GM21423 (cell line): ENCODE measurements at regions not wholly inside any gene's neighbourhood (a gene's known extent, or its start where the extent isn't known, plus 50 kb on each side); places are given as distances from the start of the nearest gene placed in this dataset.

Source experiments
- ATAC-seq: cut with Tn5 transposase; IDR thresholded peaks from one replicate; pipeline ENCODE4 v1.9.1; 2021; ENCODE audit warnings: mild to moderate bottlenecking, moderate library complexity; ENCODE audit not compliant: unreplicated experiment

DNA sequence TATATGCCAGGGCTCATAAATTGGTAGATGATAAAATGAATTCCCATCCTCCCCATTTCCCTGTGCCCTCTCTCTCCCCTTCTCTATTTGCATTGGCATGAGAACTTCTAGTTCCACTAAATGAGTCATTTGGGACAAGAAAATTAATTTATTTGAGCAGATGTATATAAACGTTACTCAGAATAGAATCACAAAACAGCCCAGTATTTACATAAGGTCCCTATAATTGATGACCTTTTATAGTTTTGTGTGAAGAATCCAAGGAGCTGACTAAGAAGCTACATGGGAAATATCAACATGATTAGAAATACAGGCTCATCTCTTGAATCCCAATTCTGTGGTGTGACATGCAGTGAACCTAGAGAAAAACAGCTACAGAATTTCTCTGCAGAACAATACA is 617.7 kb upstream of the NR2F2 start:
- no peak for ATAC-seq

DNA sequence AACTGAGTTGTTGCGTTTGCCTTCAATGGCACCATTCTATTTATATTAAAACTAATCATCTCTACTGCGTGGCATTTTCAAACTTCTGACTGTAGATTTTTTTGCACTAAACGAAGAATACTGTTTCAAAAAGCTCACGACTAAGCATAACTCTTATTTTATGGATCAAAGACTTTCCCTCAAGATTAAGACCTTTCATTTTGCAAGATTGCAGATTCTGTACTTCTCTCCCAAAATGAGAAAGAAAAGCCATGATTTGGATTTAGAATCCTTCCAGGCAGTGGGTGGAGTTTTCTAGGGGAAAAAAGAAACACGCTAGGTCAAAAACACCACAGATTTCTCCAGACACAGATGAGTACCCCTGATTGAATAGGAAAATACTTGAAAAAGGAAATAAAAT is 617.2 kb upstream of the NR2F2 start:
- ATAC-seq = no peak

DNA sequence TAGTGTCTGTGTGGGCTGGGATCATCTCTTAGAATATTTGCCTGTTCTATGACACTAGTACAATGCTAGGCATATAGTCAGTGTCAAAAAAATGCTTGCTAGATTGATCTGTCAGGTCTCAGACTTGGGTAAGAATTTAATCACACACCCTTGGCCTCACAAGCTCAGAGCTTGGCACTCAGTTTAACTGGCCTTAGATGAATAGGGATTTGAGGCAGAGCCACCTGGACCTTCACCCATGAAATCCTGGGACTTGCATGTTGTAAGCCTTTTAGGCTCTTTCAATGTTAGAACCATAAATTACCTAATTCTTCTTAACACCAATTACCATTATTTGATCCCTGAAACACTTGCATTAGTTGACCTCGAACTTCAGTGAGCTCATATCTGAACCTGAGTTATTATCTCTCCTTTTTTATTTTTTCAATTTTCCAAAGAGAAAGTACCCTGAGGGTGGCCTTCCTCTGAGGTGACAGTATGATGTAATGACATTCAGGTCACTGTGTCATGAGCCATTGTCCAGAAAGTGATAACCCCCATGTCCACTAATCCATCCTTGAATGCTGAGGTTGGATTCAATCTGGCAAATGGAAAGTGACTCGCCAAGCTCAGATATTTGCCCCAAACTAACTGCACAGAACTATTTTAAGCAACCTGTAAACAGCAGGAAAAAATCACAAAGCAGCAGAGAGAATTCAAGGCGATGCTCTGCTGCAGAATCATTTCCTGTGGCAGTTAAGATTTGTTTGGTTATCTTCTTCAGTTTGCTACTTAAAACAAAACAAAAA is 615.2 kb upstream of the NR2F2 start:
- no peak for ATAC-seq

DNA sequence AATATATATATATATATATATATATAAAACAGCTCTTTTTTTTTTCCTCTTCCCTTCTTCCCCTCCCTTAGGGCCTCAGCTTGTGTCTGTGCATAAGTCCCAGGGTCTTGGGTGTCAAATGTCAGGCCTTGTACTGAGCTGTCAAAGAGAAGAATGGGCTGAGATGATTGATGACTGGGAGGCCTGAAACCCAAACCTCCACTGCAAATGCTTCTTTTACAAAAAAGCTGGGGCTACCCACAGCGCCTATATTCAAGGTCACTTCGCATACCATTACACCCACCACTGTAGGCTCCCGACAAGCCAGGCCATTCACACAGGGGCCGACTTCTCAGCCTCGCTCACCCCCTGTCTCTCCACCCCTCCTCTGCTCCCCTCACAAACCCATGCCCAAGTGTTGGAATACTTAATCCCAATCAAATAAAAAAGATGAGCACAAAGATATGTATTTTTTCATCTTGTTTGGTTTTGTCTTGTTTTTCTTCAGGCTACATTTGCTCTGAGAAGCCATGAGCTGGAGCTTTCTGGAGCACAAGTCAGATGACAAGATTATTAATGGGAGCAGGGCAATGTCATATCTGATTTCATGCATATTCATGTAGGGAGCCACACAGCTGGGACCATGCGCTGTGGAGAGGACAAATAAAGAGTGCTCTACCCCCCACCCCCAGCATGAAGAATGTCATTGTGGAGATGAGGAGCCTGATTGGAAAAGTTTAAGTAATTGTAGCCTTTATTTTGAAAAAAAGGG is 614.4 kb upstream of the NR2F2 start:
- no peak for ATAC-seq

DNA sequence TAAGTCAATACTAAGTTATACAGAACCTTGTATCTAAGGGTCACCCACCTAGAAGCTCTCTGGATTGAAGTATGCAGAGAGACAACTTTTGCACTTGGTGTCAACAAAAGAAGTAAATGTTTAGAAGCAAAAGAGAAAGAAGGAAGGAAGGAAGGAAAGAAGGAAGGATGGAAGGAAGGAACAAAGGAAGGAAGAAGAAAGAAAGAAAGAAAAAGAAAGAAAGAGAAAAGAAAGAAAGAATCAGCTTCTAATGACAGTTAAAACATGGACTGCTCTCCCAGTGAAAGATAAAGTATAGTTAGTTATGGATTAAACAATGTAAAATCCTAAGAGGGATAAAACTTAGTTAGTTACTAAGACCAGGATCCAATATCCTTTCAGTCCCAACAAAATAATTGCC is 613.8 kb upstream of the NR2F2 start:
- no peak for ATAC-seq

DNA sequence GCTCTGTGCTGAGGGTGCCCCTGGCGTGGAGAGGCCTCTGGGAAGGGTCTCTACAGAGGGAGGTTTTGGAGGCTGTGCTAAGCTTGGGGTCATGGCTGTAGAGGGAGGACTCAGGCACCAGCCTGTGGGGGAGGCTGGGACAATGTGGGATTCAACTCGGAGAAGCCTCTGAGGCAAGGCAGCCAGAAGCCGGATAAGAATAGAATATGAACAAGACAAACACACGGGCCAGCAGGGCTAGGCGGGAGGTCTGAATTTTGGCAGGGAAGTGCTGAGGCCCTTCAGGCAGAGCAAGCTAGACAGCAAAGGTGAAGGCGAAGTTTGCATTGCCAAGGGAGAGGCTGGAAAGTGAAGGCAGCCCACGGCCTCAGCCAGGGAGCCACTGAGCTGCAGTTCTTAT is 612.1 kb upstream of the NR2F2 start:
- ATAC-seq = no peak

DNA sequence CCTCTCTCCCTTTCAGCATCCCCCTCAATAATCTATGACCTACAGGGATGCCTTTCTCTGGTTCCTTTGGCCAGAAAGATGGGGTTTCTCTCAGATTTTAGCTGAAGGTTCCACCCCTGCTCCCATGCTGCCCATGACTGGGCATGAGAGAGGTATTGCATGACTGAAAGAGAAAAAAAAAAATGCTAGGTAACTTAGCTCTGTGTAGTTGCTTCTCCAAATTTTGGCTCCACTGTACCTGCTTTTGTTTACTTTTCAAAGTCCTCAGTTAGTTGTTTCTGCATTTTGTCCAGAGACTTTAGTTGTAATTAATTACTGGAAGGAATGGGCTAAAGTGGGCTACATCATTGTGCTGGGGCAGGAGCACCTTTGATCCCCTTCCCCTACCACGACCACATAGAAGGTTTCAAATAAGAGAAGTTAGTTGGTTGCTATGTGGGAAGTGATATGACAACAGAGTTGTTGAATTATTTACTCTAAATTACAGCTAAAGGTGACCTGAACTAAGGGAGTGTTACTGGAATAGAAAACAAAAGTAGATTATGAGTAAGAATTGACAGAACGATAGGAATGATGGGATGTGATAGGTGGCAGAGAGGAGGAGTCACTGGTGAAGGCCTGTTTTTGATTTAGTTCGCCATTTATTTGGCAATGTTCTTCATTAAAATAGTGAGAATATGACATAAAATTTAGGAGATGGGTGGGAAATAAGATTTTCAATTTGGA is 605.4 kb upstream of the NR2F2 start:
- no peak for ATAC-seq

DNA sequence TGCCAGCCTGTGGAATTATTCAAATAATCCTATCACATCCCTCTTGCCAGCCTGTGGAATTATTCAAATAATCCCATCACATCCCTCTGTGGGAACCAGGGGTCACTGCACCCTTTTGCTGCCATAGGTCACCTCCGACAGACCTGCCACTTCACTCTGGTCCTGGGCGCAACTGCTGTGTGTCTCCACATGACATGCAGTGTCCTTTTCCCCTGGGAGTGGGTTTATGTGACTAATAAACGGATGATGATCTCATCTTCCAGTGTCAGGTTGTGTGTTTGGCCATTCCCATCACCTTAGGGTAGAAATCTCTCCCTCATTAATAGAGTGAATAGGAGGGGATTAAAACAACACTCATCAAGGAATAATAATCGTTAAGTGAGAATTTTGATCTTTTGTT is 603.6 kb upstream of the NR2F2 start:
- ATAC-seq = no peak

DNA sequence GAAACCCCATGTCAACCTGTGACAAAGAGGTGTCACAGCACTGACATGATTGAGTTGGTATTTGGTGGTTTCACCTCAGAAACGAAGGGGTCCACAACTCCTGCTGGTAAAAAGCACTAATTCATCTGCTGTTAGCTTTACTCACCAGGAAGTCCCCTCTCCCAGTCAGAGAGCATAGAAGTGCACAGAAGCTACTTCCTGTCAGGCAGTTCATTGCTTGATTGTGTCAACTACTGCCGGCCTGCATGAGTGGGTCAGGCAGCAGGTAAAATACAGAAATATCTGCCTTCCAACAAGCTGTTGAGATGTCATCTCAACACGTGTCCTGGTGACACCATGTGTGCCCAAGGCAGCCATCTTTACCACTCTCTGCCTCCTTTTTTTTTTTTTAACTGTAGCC is 596.6 kb upstream of the NR2F2 start:
- peak; percentile 59 for ATAC-seq

DNA sequence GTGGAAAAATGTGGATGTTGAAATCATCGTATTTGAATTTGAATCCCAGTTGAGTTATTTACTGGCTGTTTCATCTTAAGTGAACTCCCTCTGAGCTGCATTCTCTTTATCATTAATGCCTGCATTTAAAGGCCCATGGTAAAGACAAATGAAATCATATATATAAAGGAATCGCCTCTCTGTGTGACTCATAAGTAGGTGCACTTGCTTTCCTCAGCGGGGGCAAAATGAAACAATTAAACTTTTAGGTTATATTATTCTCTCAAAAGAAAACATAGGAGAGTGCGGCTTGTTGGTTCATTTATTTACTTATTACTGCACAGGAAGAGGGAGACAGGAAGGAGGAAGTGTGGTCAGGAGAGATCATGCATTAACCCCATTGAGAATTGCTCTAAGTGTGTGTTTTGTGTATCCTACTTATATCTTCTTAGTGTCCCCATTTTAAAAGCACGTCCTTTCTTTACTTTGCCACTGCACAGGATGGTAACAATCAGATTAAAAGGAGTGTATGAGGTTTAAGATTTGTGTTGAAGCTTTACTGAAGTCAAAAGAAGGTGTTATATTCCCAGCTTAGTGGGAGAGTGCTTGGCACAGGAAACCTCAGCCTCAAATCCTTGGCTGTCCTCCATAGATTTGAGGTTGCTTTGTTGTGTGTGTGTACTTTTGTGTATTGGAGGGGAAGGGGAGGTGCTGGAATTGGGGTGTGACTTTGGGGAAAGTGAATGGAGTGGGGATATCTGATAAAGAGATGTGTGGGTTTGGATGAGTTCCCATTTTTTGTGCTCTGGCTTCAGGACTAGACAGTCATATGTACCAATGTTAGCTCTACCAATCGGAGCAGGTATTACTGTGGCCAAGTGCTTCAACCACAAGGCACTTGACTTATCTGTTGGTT is 595.8 kb upstream of the NR2F2 start:
- no peak for ATAC-seq

DNA sequence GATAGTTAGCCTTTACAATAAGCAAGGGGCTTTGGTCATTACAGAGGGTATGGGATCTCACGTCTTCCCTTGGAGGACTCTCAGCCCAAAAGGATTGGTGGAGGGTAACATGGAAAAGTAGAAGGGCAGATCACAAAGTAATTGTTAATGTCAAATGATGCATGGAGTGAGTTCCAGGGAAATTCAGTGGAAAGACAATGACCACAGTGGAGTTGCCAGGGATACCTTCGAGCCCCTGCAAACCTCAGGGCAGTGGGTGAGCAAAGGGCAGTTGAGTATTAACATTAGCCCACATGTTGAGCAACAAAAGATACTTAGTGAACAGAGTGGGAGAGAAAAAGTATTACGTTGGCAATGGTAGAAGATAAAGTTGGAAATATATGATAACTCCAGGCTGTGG is 593.4 kb upstream of the NR2F2 start:
- no peak for ATAC-seq

DNA sequence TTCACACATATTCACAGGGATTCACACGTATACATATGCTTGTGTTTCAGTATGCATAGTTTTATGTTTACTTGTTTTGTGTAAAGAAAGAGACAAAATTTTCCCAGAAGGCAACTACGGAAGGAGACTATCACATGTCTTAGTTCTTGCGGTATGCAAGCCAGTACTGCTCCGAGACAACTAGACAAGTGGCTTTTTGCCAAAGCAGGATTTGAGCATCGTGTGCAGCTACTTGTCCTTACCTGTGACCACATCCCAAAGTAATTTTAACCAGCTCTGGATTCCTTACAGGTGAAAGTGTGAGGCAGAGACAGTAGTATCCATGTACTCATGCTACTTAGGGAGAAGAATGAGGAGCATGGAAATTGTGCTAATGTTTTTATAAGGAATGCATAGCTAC is 591.4 kb upstream of the NR2F2 start:
- ATAC-seq = no peak

DNA sequence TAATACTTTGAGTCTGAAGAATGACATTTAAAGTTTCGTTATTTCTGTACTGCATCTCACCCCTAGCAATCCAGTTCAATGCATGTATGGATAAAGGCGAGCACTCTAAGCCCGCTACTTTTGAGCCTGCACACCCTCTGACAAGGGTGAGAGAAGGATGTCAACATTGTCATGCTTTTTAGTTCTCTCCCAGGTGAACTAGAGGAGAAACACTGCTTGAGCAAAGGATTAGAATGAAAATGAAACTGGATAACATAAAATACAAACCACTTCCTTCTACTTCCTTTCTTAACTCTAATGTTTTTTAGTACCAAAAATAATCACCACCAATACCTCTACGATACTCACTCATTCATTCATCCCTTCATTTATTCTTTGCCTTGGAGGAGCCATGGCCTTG is 588.7 kb upstream of the NR2F2 start:
- ATAC-seq = no peak

DNA sequence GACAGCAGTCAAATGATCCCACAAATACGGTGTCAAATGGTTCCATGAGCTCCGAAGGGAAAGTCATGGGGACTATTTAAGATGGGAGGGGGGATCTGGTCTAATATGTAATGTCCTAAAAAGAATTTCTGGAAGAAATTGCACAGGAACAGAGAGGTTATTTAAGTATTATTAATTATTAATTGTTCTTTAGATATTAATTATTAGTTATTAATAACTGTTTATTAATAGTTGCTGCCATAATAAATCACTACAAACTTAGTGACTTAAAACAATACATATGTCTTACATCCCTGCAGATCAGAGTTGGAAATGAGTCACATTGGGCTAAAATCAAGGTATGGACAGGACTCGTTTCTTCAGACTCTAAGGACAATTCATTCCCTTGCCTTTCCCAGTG is 588.2 kb upstream of the NR2F2 start:
- no peak for ATAC-seq

DNA sequence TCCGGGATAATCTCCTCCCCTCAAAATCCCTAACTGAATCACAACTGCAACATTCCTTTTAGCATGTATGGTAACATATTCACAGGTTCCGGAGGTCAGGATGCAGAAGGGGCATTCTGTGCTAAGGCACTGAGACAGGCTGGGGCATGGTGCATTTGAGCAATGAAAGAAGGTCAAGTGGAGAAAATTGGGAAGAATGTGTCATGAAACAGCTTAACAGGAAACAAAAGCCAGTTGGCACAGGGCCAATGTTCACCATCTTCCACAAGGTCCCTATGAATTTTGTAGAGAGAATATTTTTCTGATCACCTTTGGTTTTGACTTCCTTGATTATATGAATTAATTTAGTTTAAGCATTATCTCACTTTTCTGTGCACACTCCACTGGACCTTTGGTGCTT is 587.7 kb upstream of the NR2F2 start:
- ATAC-seq = no peak

DNA sequence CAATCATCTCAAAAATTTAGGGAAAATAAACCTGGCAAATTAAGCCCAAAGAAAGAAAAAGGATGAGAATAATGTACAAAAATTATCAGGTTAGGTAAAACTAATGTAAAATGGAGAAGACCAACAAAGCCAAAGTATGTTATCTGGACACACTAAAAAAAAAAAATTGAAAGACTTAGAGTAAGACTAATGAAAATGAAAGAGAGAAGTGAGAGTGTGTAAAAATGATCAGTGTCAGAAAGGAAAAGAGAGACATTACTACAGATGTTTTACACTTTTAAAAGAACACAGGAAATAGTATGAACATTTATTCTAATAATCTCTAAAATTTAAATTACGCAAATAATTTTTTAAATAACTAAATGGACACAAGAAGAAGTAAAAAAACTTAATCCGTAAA is 573.3 kb upstream of the NR2F2 start:
- ATAC-seq = no peak

DNA sequence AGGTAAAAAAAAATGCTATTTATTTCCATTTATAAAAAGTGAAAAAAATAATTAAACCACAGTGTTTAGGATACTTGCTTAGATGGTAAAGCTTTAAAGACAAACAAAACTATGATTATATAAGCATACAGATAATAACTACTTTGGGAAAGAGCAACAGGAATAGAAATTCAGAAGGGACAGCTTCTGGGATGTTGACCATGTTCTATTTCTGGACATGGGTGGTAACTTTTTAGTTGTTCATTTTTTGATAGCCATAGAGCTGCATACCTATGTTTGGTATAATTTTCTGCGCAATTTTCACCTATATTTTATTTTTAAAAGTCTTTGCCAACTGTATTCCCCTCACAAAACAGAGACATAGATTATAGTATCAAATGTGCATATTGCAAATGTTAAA is 572.0 kb upstream of the NR2F2 start:
- ATAC-seq = no peak

DNA sequence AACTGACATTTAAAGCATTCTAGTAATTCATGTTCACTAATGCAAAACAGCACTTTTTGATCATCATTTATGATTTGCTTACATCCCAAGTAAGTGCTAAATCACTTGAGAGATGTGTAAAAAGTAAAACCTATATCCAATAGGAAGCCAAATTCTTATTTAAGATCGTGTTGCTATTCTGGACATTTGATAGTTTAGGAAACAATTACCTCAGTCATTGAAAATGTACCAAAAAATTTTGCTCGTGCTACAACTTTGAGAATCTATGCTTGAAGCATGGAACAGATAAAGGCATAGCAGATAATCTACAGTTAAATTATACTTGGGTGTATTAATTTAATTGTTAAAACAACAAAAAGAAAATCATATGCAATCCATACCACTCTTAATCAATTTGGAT is 571.6 kb upstream of the NR2F2 start:
- no peak for ATAC-seq

DNA sequence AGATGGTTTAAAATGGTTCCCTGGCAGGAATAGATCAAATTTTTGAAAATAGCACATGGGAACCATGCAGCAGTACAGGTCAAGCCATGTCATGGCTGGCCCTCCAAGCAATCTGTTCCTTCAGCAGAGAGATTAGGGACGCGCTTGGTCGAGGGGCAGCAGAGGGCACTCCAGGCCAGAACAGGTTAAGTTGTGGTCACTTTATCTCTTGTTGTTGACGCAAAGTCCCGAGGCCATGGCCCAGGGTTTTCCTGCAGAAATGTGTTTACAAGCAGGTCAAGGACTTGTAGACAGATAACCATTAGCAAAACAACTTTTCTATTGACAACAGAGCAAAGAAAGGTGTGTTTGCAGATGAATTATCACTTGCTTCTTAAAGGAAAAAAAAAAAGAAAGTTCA is 570.0 kb upstream of the NR2F2 start:
- no peak for ATAC-seq

DNA sequence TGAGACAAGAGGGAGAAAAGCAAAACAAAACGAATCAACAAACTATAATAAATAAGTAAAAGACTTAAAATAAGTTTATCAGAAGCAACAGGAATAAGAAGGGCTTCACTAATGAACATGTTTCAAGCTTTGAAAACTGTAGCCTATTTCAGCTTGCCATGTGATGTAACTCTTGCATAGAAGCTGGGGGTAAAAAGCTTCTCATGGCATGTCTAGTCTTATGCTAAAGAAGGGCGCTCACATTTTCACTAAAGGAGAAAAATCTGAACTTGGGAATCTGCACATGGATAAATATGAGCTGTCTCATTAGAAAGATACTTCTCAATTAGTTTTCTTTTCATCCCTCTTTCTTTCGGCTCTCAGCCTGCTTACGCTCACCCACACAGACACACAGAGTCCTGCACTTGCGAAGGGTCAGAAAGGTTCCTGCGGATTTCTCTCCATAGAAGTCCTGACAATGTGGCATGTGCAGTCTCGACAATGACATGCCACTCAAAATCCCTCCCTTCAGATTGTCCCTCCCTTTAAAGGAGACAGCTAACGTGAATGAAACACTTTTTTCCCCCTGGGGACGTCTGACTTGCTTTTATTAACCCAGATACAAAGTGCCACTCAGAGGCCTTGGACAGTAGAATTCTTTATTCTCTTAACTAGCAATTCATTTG is 568.9 kb upstream of the NR2F2 start:
- no peak for ATAC-seq
